Ishikawa (cell line): ENCODE measurements at regions not wholly inside any gene's neighbourhood (a gene's known extent, or its start where the extent isn't known, plus 50 kb on each side); places are given as distances from the start of the nearest gene placed in this dataset.

ENCODE experiments used
- CEBPB ChIP-seq: IDR thresholded peaks from 2 replicates; pipeline ENCODE4 v1.6.1; 2012
- CREB1 ChIP-seq: IDR thresholded peaks from 2 replicates; pipeline ENCODE4 v1.6.1; 2012; ENCODE audit warnings: low read depth
- EP300 ChIP-seq: IDR thresholded peaks from 2 replicates; pipeline ENCODE4 v1.6.1; 2012; ENCODE audit warnings: borderline replicate concordance
- FOXM1 ChIP-seq: IDR thresholded peaks from 2 replicates; pipeline ENCODE4 v1.6.1; 2012; ENCODE audit warnings: low read depth, borderline replicate concordance
- MAX ChIP-seq: IDR thresholded peaks from 2 replicates; pipeline ENCODE4 v1.6.1; 2012
- TAF1 ChIP-seq: IDR thresholded peaks from 2 replicates; pipeline ENCODE4 v1.6.1; 2012; ENCODE audit warnings: low read depth, mild to moderate bottlenecking
- YY1 ChIP-seq: IDR thresholded peaks from 2 replicates; pipeline ENCODE4 v1.6.1; 2012; ENCODE audit warnings: low read depth

GRCh38 chr10:111784436-111784835 is 399.1 kb downstream of the GPAM start:
- TF ChIP-seq TAF1 (no peak), EP300 (no peak), CEBPB (no peak), CREB1 (no peak), YY1 (no peak), FOXM1 (no peak), MAX (no peak)
